GM20000 (cell line): ENCODE measurements at regions not wholly inside any gene's neighbourhood (a gene's known extent, or its start where the extent isn't known, plus 50 kb on each side); places are given as distances from the start of the nearest gene placed in this dataset.

ENCODE experiments used
- DNase-seq: peaks from one replicate; pipeline ENCODE4 v3.0.0; 2012; ENCODE audit warnings: low spot score
- CTCF ChIP-seq: IDR thresholded peaks from 2 replicates; pipeline ENCODE4 v1.5.1; 2012; ENCODE audit warnings: mild to moderate bottlenecking, control low read depth; ENCODE audit errors: extremely low read depth, missing control alignments

GRCh38 chr11:32172041-32172847, 81.4 kb downstream of the RCN1 start:
- no peak for TF ChIP-seq CTCF
- DNase-seq, result no peak

- DNase-seq, result peak; percentile 50
- TF ChIP-seq CTCF, result peak; percentile 48
Measured at GRCh38 chr11:32172848-32173834, 82.3 kb downstream of the RCN1 start.

GRCh38 chr11:32173977-32174376, 83.1 kb downstream of the RCN1 start:
- no peak for TF ChIP-seq CTCF
- no peak for DNase-seq

GRCh38 chr11:32176223-32176934, 85.5 kb downstream of the RCN1 start:
- DNase-seq, result peak; percentile 70

GRCh38 chr11:32178692-32179091, 87.8 kb downstream of the RCN1 start:
- no peak for DNase-seq
- TF ChIP-seq CTCF, result no peak

More at GRCh38 chr11:32176223-32176934, 85.5 kb downstream of the RCN1 start:
- peak; percentile 67 for TF ChIP-seq CTCF

GRCh38 chr11:32183512-32183911, 92.6 kb downstream of the RCN1 start:
- TF ChIP-seq CTCF, result no peak
- DNase-seq, result no peak
